SJSA1 (cell line): ENCODE measurements at regions not wholly inside any gene's neighbourhood (a gene's known extent, or its start where the extent isn't known, plus 50 kb on each side); places are given as distances from the start of the nearest gene placed in this dataset.

ENCODE experiments used
- DNase-seq, 2 experiments: peaks; one replicate each; pipeline ENCODE4 v3.0.0-alpha.2; 2015 to 2020; ENCODE audit warnings: low spot score in 2 of 2, low read depth in 1 of 2
- H3K27ac ChIP-seq: fragments of 250-450 bp; sonication (Bioruptor Pico); 2 replicates; pipeline ENCODE4 v1.5.1; 2020; ENCODE audit warnings: mild to moderate bottlenecking, moderate library complexity
- H3K27me3 ChIP-seq: fragments of 250-450 bp; sonication (Bioruptor Pico); replicated peaks from 2 replicates; pipeline ENCODE4 v1.5.1; 2020; ENCODE audit warnings: mild to moderate bottlenecking, moderate library complexity
- H3K36me3 ChIP-seq: fragments of 250-450 bp; sonication (Bioruptor Pico); 2 replicates; pipeline ENCODE4 v1.5.1; 2020; ENCODE audit warnings: mild to moderate bottlenecking
- H3K4me1 ChIP-seq: fragments of 250-450 bp; sonication (Bioruptor Pico); replicated peaks from 2 replicates; pipeline ENCODE4 v1.6.1; 2021; ENCODE audit warnings: mild to moderate bottlenecking
- H3K4me3 ChIP-seq: fragments of 250-450 bp; sonication (Bioruptor Pico); 2 replicates; pipeline ENCODE4 v1.5.1; 2020; ENCODE audit warnings: mild to moderate bottlenecking
- H3K9me3 ChIP-seq: fragments of 250-450 bp; sonication (Bioruptor Pico); replicated peaks from 2 replicates; pipeline ENCODE4 v1.5.1; 2020; ENCODE audit warnings: mild to moderate bottlenecking

DNA sequence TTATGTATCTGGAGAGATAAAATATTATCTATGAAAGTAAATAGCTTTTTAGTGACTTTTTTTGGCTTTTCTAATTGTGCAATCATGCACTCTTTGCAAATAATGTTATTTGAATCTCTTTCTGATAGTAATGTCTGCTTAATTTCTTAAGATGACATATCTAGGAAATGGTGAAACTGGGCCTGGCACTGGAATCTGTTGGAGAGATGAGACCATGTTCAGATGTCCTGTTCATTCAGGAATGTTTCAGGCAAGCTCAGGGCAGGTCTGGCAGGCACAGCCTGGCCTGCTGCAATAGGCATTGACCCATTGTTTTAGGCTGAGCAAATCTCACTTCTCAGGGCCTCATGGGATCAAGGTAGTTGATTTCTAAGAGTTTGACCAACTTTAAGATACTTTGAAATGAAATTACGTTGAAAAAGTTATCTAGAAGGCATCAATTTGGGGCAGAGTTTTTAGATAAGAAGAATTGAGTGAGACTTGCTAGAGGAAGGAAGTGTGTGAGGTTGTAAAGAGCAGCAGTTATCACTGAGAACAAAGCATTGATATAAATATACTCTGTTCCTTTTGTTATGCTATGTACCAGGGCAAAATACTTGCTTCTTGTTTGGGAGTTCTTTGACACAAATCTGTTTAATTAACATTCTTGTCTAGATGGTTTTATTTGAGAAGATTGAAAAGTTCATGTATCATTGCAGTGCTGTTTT lies 133.0 kb upstream of the LEF1 start:
- Histone ChIP-seq H3K4me1 (peaks cover 12% of the 10 kb centered on the region), H3K36me3 (no peaks in the 10 kb centered on the region), H3K9me3 (no peaks in the 10 kb centered on the region), H3K27me3 (no peaks in the 10 kb centered on the region), H3K4me3 (no peak overlapping the region), H3K27ac (no peak overlapping the region)
- no peak for DNase-seq

DNA sequence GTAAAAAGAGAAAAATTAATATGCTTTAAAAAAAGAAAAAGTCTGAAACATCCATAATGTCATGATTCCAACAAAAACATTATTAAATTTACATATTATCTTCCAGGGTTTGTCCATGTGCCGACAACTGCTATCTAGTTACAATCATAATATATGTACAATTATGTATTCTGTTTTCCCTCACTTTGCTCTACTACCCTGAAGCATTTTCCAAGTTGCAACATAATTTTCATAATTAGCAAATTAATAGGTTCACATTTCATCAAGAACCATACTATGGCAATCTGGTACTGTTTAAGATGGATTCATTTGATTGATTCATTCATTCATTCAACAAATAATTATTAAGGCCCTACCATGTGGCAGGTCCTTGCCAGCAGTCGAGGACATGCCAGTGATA lies 128.9 kb upstream of the LEF1 start:
- Histone ChIP-seq H3K4me3 (no peak overlapping the region), H3K27me3 (no peaks in the 10 kb centered on the region), H3K27ac (no peak overlapping the region), H3K36me3 (no peaks in the 10 kb centered on the region), H3K4me1 (no peaks in the 10 kb centered on the region), H3K9me3 (no peaks in the 10 kb centered on the region)
- no peak for DNase-seq

DNA sequence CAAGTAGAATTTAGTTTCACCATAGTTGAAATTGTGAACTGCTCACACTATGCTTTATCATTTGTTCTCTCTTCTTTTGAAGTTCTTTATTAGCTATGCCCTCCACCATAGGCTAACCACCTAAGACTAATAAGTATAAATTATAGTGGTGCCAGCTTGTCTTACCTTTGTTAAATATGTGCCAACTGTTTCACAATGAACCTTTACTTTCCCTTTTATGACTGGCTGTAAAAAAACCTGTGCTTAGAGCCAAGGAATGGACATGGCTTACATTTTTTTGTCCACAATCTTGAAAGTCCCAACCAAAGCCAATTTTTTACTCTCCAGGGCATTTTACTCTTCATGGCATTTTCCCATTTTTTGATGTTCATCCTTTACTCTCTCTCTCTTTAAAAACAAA lies 123.5 kb upstream of the LEF1 start:
- no peaks in the 10 kb centered on the region for H3K9me3 ChIP-seq
- no peaks in the 10 kb centered on the region for H3K27me3 ChIP-seq
- no peak for DNase-seq
- no peak overlapping the region for H3K4me3 ChIP-seq
- no peak overlapping the region for H3K27ac ChIP-seq
- H3K4me1 ChIP-seq = no peaks in the 10 kb centered on the region
- H3K36me3 ChIP-seq = no peaks in the 10 kb centered on the region

DNA sequence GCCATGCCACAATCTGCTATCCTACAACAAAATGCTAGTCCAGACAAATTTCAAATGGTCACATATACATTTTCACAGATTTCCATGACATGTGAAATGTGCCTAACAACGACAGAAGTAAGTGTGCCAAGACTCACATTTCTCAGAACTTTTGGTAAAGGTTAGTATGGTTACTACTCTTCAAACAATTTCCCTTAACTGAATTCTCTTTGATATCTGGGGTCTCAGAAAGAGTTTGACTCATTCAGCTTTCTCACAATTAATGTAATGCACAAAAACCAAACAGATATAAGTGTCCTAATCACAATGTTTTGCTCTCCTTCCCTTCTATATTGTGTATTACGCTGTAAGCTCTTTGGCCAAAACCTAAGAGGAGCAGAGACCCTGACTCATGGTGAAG lies 122.4 kb upstream of the LEF1 start:
- H3K4me3 ChIP-seq = no peak overlapping the region
- H3K9me3 ChIP-seq = no peaks in the 10 kb centered on the region
- no peaks in the 10 kb centered on the region for H3K4me1 ChIP-seq
- no peaks in the 10 kb centered on the region for H3K27me3 ChIP-seq
- no peak for DNase-seq
- no peak overlapping the region for H3K27ac ChIP-seq
- H3K36me3 ChIP-seq = no peaks in the 10 kb centered on the region

DNA sequence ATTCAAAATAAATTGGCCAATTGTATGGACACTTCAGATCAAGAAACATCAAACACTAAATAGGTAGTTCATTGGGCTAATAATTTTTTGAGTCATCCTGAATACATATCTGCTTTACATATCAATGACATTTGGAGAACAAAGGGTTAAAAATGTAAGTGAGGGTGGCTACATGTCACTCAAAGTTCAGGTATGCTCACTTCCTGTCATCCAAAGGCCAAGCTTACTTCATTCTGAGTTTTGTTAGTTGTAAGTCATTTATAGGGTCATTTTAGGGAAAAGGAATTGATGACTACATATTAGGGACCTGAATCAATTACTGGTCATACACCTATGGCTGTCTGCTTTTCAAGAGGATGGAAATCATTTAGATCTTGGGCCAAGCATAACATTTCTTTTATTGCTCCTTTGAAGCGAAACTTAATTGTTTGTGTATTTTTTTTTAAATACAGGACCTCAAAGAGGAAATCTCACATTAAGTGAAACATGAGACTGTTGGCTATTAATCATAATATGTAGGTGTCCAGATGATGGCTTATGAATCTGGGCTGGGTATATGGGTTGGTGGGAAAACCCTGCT lies 119.2 kb upstream of the LEF1 start:
- Histone ChIP-seq H3K36me3 (no peaks in the 10 kb centered on the region), H3K27me3 (no peaks in the 10 kb centered on the region), H3K4me3 (no peak overlapping the region), H3K4me1 (no peaks in the 10 kb centered on the region), H3K9me3 (no peaks in the 10 kb centered on the region), H3K27ac (no peak overlapping the region)
- no peak for DNase-seq

DNA sequence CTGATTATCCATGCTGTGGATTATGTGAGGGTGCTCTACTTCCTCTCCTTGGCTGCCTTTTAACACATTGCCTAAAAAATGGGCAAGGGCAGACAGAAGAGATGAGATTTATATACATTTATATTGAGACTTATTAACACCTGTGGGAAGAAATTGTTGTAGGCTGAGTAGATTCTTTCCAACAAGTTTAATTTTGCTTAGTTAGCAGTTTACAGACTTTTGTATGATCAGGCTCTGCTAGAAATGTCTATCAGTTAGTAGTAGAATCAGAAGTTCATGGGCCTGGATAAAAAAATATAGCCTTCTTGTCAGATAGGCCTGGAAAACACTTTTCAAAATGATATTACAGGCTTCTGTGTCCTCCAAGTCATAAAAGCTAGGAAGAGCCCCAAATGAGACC lies 111.3 kb upstream of the LEF1 start:
- no peaks in the 10 kb centered on the region for H3K27me3 ChIP-seq
- H3K4me3 ChIP-seq = no peak overlapping the region
- H3K27ac ChIP-seq = no peak overlapping the region
- no peaks in the 10 kb centered on the region for H3K36me3 ChIP-seq
- peaks cover 4% of the 10 kb centered on the region; the same call in 1 of the 2 replicates for H3K4me1 ChIP-seq
- H3K9me3 ChIP-seq = no peaks in the 10 kb centered on the region
- no peak for DNase-seq

DNA sequence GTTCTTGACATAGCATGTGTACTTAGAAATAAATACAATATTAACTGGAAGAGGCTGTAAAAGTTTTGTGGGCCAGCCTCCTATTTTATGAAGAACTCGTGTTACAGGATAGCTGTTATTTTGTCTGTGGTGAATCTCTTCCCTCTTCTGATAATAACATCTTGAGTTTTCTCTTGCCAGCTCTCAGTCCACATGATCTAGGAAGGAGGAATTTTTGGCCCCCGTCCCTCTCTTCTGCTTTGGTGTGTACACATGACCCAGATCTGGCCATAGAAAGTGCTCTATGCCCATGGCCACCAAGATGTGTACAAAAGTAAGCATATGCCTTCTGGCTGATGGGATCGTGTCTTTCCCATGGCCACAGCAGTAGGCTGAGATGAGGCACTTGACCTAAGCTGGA lies 108.0 kb upstream of the LEF1 start:
- Histone ChIP-seq H3K36me3 (no peaks in the 10 kb centered on the region), H3K27me3 (no peaks in the 10 kb centered on the region), H3K27ac (no peak overlapping the region), H3K4me1 (peaks cover 20% of the 10 kb centered on the region), H3K4me3 (no peak overlapping the region), H3K9me3 (no peaks in the 10 kb centered on the region)
- DNase-seq = no peak

DNA sequence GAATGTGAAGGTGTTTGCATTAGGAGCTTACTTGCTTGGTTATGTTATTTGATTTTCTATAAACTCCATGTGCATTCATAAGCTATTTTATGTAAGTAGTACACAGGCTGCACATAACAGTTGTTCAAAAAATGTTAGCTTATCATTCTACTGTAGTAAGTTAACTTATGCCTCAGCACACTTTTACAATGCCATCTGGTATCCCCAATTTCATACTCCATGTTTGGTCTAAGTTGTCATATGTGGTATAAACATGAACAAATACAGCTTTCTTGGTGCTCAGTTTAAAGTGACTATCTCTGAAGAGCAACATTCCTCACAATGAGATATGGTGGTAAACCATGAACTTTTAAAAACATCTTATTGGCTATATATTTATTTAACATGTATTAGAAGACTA lies 104.3 kb upstream of the LEF1 start:
- peaks cover 35% of the 10 kb centered on the region for H3K4me1 ChIP-seq
- no peak overlapping the region for H3K4me3 ChIP-seq
- DNase-seq = no peak
- no peaks in the 10 kb centered on the region for H3K9me3 ChIP-seq
- no peaks in the 10 kb centered on the region for H3K27me3 ChIP-seq
- no peak overlapping the region for H3K27ac ChIP-seq
- no peaks in the 10 kb centered on the region for H3K36me3 ChIP-seq

DNA sequence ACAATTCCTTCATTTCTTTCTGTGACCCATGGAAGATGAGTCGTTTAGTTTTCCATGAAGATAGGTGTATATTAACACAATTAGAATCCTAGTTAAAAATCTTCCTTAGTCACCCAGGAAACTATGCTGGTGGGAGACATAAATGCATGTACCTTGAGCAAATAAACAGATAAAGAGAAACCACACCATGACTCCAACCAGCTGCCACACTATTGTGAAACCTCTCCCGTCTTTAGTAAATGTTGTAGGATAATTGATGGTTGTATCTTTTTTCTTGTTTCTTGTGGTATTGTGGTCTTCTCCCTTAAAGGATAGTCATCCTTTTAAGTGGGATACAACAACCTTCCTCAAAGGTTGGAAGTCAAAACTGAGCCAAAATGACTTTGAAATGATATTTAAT lies 103.8 kb upstream of the LEF1 start:
- H3K4me3 ChIP-seq = no peak overlapping the region
- peak; percentile 48 to 78 for DNase-seq
- H3K27ac ChIP-seq = peak overlapping the region; percentile 39
- no peaks in the 10 kb centered on the region for H3K9me3 ChIP-seq
- no peaks in the 10 kb centered on the region for H3K36me3 ChIP-seq
- peaks cover 35% of the 10 kb centered on the region for H3K4me1 ChIP-seq
- no peaks in the 10 kb centered on the region for H3K27me3 ChIP-seq

DNA sequence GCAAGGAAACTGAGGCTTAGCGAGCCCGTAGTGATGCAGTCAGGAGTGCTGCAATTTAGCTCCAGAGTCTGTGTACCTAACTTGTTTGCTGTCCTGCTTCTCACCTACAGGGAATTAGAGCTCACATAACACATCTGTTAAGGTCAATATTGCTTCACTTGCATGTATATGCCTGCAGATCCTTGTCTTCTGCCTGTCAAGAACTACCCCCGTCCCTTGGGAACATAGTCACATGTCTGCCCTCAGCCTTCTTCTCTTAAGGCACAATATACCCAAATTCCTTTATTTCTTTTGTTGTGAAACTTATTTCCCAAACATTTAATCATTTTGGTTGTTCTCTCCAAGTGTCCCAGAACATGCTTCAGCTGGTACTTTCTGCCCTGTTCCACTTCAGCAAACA lies 103.3 kb upstream of the LEF1 start:
- Histone ChIP-seq H3K27ac (peak overlapping the region; percentile 39), H3K4me1 (peaks cover 35% of the 10 kb centered on the region), H3K4me3 (no peak overlapping the region), H3K27me3 (no peaks in the 10 kb centered on the region), H3K9me3 (no peaks in the 10 kb centered on the region), H3K36me3 (no peaks in the 10 kb centered on the region)
- no peak for DNase-seq

DNA sequence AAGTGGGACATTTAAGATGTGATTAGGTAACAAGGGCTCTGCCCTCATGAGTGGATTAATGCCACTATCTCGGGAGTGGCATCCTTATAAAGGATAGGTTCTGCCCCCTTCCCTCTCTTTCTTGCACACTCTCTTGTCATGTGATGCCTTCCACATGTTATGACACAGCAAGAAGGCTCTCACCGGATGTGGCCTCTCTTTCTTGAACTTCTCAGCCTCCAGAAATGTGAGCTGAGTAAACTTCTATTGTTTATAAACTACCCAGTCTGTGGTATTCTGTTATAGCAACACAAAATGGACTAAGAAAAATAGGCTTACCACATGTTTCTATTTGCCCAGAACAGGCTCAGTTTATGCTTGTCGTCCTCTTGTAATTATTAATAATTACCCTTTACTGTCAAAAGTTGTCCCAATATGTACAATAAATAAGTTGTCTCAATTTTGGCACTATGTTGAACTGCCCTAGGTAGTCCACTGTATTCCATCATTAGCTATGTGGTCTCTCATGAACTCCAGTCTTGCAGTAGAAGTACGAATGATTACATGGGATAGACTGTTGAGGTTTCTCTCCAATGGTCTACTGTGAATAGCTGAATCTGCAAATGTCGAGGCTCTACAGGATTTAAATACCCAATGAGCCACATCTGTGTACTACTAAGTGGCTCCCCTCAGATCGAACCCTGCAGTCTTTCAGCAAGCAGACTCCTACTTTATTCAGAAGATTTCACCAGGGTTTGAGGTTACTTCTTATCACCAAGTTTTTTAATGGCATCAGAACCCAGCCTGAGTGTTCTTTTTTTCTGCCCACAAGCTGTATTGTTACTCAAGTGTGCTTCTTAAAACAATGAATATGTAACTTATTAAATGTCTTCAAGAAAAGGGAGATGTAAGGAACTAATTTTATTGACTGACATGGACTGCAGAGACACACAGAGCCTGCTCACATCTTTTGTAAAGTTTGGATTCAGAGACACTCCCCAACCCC lies 102.0 kb upstream of the LEF1 start:
- Histone ChIP-seq H3K4me3 (no peak overlapping the region), H3K4me1 (peaks cover 35% of the 10 kb centered on the region), H3K9me3 (no peaks in the 10 kb centered on the region), H3K36me3 (no peaks in the 10 kb centered on the region), H3K27me3 (no peaks in the 10 kb centered on the region), H3K27ac (peak overlapping the region; percentile 76)
- peak; percentile 84 to 91 for DNase-seq

DNA sequence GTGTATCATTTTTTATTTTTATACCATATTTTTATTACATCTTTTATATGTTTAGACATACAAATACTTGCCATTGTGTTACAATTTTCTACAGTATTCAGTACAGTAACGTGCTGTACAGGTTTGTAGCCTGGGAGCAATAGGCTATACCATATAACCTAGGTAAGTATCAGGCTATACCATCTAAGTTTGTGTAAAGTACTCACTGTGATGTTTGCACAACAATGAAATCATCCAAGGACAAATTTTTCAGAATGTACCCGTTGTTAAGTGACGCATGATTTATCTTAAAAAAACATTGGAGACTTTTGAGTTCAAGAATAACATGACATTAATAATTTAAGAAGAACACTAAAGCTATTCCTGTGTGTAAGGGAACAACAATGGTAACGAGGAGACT lies 96.0 kb upstream of the LEF1 start:
- no peak overlapping the region for H3K27ac ChIP-seq
- DNase-seq = no peak

DNA sequence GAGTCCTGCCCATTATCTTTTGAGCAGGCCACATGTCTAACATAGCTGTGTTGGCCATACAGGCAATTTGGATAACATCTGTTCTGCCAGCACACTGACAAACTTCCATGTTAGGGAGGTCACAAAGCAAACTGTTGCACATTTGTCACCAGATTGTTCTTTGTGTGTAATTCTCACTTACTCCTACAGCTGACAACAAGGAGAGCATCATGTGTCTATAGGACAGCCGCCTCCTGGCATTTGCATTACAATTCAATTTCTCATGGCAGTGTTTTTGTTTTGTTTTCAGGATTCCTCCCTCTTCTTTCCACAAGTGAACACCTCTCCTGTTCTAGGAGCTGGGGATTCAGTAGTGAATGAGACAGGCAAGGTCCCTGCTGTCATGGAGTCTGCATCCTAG lies 94.3 kb upstream of the LEF1 start:
- Histone ChIP-seq H3K9me3 (no peaks in the 10 kb centered on the region), H3K4me1 (no peaks in the 10 kb centered on the region), H3K27ac (no peak overlapping the region), H3K4me3 (no peak overlapping the region), H3K27me3 (no peaks in the 10 kb centered on the region), H3K36me3 (no peaks in the 10 kb centered on the region)
- no peak for DNase-seq

More for the DNA sequence above, 96.0 kb upstream of the LEF1 start:
- H3K27me3 ChIP-seq = no peaks in the 10 kb centered on the region
- no peaks in the 10 kb centered on the region for H3K9me3 ChIP-seq
- H3K36me3 ChIP-seq = no peaks in the 10 kb centered on the region
- H3K4me3 ChIP-seq = no peak overlapping the region
- peaks cover under 1% of the 10 kb centered on the region; the same call in 1 of the 2 replicates for H3K4me1 ChIP-seq

DNA sequence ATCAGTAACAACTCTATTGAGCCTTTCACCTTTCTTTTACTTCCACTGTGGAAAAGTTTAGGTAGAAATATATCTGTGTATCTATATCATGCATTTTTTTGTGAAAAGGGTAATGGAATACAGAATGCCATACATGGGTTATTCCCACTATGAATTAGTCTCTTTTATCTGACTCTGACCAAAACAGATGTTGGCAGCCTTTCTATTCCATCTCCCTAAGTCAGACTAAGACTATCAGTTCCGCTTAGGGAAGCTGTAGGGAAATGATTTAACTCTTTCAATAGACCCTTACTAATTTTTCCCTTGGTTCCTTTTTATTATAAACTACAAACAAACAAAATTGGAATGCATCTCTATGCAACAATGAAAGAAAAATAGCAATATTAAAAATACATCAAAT lies 92.3 kb upstream of the LEF1 start:
- H3K27ac ChIP-seq = no peak overlapping the region
- H3K36me3 ChIP-seq = no peaks in the 10 kb centered on the region
- DNase-seq = no peak

More for the DNA sequence above, 92.3 kb upstream of the LEF1 start:
- Histone ChIP-seq H3K4me3 (no peak overlapping the region), H3K27me3 (no peaks in the 10 kb centered on the region), H3K4me1 (no peaks in the 10 kb centered on the region), H3K9me3 (no peaks in the 10 kb centered on the region)
